ENCODE measurements at regions not wholly inside any gene's neighbourhood (a gene's known extent, or its start where the extent isn't known, plus 50 kb on each side); places are given as distances from the start of the nearest gene placed in this dataset.
"Not testable (repeated sequence)": the region's sequence is repeated elsewhere in the genome, so short reads cannot be mapped to it uniquely, and the experiment has no call there.

GRCh38 chr14:83977583-83977982 lies 1552.4 kb upstream of the FLRT2 start (continued):
- TF ChIP-seq ZBTB49 (tag by site-specific recombination; IDR thresholded peaks at IDR 0.05; ENCODE audit: low read depth) (no peak), ZBTB21 (tag by site-specific recombination; IDR thresholded peaks at IDR 0.05) (no peak), ZNF112 (tag by site-specific recombination; IDR thresholded peaks at IDR 0.05) (no peak), ZNF610 (tag by site-specific recombination; IDR thresholded peaks at IDR 0.05; ENCODE audit: borderline replicate concordance) (no peak)
- TF ChIP-seq, protein P1, sequence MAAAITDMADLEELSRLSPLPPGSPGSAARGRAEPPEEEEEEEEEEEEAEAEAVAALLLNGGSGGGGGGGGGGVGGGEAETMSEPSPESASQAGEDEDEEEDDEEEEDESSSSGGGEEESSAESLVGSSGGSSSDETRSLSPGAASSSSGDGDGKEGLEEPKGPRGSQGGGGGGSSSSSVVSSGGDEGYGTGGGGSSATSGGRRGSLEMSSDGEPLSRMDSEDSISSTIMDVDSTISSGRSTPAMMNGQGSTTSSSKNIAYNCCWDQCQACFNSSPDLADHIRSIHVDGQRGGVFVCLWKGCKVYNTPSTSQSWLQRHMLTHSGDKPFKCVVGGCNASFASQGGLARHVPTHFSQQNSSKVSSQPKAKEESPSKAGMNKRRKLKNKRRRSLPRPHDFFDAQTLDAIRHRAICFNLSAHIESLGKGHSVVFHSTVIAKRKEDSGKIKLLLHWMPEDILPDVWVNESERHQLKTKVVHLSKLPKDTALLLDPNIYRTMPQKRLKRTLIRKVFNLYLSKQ (tag by site-specific recombination; IDR thresholded peaks at IDR 0.05; ENCODE audit: borderline replicate concordance) = no peak

GRCh38 chr14:83981676-83982258 lies 1548.2 kb upstream of the FLRT2 start:
- H3K27ac ChIP-seq (ENCODE audit: extremely low read depth, low read depth, low read length); H3K4me3 ChIP-seq (ENCODE audit: low read depth, low read length); H3K4me1 ChIP-seq (ENCODE audit: control insufficient read depth, insufficient read depth, low read length); H3K36me3 ChIP-seq (ENCODE audit: control insufficient read depth in 2 of 2, insufficient read depth in 1 of 2, low read length in 2 of 2); H3K9me3 ChIP-seq (ENCODE audit: control insufficient read depth, insufficient read depth, low read depth, low read length); POLR2A ChIA-PET; CTCF ChIA-PET: not testable (repeated sequence)

GRCh38 chr14:83988275-83988674 lies 1541.7 kb upstream of the FLRT2 start:
- H3K27ac ChIP-seq (ENCODE audit: extremely low read depth, low read depth, low read length) = no peak overlapping the region
- no peak overlapping the region for H3K4me3 ChIP-seq (ENCODE audit: low read depth, low read length)
- CTCF ChIA-PET = no interaction called here
- no peaks in the 10 kb centered on the region for H3K4me1 ChIP-seq (ENCODE audit: control insufficient read depth, insufficient read depth, low read length)
- H3K36me3 ChIP-seq (ENCODE audit: control insufficient read depth in 2 of 2, insufficient read depth in 1 of 2, low read length in 2 of 2) = no peaks in the 10 kb centered on the region
- POLR2A ChIA-PET = no interaction called here
- no peaks in the 10 kb centered on the region for H3K9me3 ChIP-seq (ENCODE audit: control insufficient read depth, insufficient read depth, low read depth, low read length)
- no peak for TF ChIP-seq ZNF423 (tag by site-specific recombination; IDR thresholded peaks at IDR 0.05)
- TF ChIP-seq, protein P1 (tag by site-specific recombination; IDR thresholded peaks at IDR 0.05; ENCODE audit: borderline replicate concordance) = no peak
- TF ChIP-seq, protein P2, sequence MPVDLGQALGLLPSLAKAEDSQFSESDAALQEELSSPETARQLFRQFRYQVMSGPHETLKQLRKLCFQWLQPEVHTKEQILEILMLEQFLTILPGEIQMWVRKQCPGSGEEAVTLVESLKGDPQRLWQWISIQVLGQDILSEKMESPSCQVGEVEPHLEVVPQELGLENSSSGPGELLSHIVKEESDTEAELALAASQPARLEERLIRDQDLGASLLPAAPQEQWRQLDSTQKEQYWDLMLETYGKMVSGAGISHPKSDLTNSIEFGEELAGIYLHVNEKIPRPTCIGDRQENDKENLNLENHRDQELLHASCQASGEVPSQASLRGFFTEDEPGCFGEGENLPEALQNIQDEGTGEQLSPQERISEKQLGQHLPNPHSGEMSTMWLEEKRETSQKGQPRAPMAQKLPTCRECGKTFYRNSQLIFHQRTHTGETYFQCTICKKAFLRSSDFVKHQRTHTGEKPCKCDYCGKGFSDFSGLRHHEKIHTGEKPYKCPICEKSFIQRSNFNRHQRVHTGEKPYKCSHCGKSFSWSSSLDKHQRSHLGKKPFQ (tag by site-specific recombination; IDR thresholded peaks at IDR 0.05) = no peak
- no peak for TF ChIP-seq ZFHX2 (tag by site-specific recombination; conservative IDR thresholded peaks at IDR 0.05)
- TF ChIP-seq ZNF223 (tag by site-specific recombination; IDR thresholded peaks at IDR 0.05) = no peak
- no peak for TF ChIP-seq KLF1 (tag by site-specific recombination; IDR thresholded peaks at IDR 0.05)
- no peak for TF ChIP-seq TSHZ1 (tag by site-specific recombination; IDR thresholded peaks at IDR 0.05; ENCODE audit: borderline replicate concordance)
- TF ChIP-seq SETDB1 (IDR thresholded peaks at IDR 0.05; ENCODE audit: insufficient read length, low read length) = no peak
- no peak for TF ChIP-seq ZNF544 (tag by site-specific recombination; IDR thresholded peaks at IDR 0.05)
- TF ChIP-seq ZNF843 (tag by site-specific recombination; IDR thresholded peaks at IDR 0.05) = no peak
- TF ChIP-seq ZXDB (tag by site-specific recombination; IDR thresholded peaks at IDR 0.05) = no peak
- TF ChIP-seq EGR2 (tag by site-specific recombination; IDR thresholded peaks at IDR 0.05; ENCODE audit: low read depth) = no peak
- no peak for TF ChIP-seq REST (tag by site-specific recombination; IDR thresholded peaks at IDR 0.05)
- TF ChIP-seq ZBTB8A (tag by site-specific recombination; IDR thresholded peaks at IDR 0.05) = no peak
- no peak for TF ChIP-seq ZNF266 (tag by site-specific recombination; IDR thresholded peaks at IDR 0.05; ENCODE audit: low read depth)
